ENCODE measurements at regions not wholly inside any gene's neighbourhood (a gene's known extent, or its start where the extent isn't known, plus 50 kb on each side); places are given as distances from the start of the nearest gene placed in this dataset.
"Not testable (repeated sequence)": the region's sequence is repeated elsewhere in the genome, so short reads cannot be mapped to it uniquely, and the experiment has no call there.

DNA sequence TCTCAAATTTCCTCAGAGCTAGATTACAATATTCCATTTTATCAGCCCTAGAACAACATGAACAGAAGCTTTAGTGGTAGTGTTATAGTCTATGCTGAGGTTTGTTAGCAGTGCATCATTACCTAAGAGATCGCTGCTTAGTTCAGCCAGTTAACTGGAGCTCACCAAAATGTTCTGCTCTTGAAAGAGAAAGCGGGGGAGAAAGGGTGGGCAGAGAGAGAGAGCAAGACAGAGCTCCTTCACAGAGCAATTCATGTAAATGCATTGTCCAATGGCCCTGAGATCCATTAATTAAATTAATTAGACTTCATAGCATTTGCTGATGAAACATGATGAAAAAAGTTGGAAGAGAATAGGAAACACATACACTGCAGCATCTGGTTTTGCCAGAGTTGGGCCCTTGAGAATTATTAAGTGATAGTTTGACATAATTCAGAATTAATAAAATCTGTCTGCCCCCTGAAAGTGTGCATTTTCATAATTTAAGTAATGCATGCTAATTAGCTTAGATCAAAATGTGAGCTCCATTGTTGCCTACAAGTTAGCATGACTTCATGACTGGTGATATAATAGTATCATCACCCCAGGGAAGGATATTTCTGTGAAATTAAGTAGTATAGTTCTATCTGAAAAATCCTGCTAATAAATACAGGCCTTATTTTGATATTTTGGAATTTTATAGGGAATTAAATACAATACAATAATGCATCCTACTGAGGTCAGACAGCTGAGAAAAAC, 86.9 kb upstream of the LYSMD4 start:
- DNase-seq: no peak

DNA sequence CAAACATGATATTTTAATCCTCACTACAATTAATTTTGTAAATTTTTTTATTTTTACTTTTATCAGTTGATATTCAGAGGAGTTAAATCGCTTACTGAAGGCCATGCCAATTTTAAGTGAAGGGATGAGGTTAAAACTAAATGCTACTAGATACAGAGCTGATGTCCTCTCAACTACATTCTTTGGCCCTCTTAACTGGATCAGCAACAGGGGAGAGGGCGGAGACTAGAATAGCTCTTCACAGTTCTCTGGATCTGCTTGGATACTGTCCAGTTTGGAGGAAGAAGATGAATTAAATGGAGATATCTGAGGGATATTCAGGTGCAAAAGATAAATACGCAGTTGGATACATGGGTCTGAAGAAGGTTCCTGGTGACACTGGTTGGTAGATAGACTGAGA, 85.6 kb upstream of the LYSMD4 start:
- no peak for DNase-seq

- not testable (repeated sequence) for DNase-seq
Observed at GRCh38 chr15:99816862-99817261, 83.6 kb upstream of the LYSMD4 start.

DNA sequence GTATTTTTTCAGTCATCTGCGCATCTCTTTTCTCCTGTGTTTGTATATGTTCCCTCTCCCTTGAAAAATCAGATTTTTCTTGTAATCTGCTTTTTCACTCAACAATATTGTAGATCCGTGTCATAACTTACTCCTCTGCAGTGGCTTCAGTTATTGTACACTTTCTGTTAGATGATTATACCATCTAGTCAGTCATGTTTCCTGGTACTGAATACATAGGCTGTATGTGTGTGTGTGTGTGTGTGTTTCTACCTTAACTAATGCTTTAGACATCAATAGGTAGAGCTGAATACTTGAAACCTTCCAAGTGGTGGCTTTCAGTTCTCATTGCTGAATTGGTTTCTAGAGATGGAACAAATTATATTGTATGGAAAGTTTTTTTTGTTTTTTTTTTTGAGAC, 77.4 kb upstream of the LYSMD4 start:
- DNase-seq: not testable (repeated sequence)

GRCh38 chr15:99799854-99800250, 66.6 kb upstream of the LYSMD4 start:
- DNase-seq: not testable (repeated sequence)

DNA sequence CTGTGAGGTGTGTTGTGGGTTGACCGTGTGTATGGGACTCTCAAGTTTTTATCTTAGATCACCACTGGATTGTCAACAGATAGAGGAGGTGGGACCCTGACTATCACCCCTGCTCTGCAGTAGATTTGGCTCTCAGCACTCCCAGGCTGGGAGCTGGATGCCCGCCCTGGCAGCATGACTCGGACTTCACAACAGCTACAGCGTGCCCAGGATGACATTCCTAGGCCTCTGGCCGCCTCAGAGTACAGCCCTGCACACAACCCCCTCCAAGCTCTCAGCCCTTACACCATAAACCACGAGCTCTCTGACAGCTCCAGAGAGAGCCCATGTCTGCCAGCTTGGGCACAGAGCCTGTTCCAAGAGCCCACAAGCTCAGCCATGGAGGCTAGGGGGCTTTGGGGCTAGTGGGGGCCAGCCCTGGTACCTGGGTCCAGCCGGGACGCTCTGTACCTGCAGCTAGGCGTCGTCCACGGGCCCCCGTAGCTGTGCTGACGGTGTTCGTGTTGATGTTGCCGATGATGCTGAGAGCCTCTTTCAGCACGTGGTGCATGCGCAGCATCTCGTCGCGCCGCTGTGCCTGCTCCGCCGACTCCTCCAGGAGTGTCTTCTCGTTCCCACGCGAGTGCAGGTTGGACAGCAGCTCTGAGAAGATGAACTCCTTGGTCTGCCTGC, 66.1 kb upstream of the LYSMD4 start:
- not testable (repeated sequence) for DNase-seq

GRCh38 chr15:99796940-99797870, 64.0 kb upstream of the LYSMD4 start:
- DNase-seq: not testable (repeated sequence)

GRCh38 chr15:99791881-99792807, 58.9 kb upstream of the LYSMD4 start:
- not testable (repeated sequence) for DNase-seq

- not testable (repeated sequence) for DNase-seq
Observed at GRCh38 chr15:99790751-99791150, 57.5 kb upstream of the LYSMD4 start.

DNA sequence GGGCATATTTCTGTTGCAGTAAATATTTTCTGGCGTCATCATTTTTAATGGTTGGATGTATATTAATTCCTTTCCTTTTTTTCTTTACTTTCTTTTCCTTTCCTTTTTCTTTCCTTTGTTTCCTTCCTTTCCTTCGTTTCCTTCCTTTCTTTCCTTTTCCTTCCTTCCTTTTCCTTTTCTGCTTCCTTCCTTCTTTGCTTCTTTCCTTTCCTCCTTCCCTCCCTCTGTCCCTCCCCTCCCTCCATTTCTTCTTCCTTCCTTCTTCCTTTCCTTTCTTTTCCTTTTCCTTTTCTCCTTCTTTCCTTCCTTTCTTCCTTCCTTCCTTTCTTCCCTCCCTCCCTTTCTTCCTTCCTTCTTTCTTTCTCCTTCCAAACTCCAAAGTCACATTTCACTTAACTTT, 54.9 kb upstream of the LYSMD4 start:
- DNase-seq: no peak

DNA sequence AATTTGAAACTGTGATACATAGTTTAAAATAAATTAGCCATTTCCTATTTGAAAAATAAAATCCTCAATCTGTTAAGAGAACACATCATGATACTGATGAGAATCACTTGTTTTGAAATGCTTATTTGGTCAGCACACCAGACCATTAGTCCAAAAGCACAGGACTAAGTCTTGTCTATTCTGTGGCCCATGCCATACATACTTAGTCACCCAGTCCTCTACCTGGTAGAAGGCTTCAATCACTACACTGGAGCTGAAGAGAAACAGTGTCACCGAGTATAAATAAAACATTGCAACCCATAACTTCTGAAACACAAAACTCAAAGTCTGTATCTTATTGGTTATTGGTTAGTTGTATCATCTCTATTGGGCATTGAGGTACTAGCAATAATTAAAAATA, 51.6 kb upstream of the LYSMD4 start:
- DNase-seq: not testable (repeated sequence)

DNA sequence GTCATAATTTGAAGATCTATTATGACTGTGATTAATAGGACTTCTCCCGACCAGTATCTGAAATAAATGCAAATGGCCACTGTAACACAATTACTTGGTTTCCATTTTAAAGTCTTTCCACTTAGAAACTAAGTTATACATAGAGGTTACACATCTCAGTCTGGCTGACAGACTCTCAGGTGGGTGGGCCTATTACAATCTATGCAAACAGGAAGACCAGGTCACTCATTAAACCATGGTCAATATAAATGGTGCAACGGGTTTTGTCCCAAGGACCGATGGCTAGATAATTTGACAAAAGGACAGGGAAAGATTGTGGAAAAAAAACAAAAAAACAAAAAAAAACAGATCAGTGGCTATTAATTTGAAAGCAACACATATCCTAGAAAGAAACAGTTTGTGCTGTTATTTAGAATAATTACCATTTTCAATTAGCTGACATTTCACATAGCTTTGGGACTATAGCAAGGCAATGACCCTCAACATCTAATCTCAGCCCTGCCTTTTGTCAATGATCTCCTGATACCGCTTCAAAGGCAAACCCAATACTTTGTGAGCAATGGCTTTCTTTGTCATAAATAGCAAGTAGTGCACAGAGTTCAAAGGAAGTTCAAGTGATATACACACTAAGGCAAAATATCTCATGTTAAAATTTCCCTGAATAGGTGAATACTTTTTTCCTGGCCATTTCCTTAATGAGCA, 50.8 kb upstream of the LYSMD4 start:
- not testable (repeated sequence) for DNase-seq

Measured in activated CD4-positive, alpha-beta T cell treated with anti-CD3 and anti-CD28 coated beads for 48 hours (primary cell).